GM19193 (cell line): ENCODE measurements at regions not wholly inside any gene's neighbourhood (a gene's known extent, or its start where the extent isn't known, plus 50 kb on each side); places are given as distances from the start of the nearest gene placed in this dataset.

Experiments used
- POLR2A ChIP-seq: IDR thresholded peaks from 4 replicates; pipeline ENCODE4 v1.6.1; 2011; ENCODE audit not compliant: insufficient read depth, insufficient read length; ENCODE audit errors: extremely low read depth

DNA sequence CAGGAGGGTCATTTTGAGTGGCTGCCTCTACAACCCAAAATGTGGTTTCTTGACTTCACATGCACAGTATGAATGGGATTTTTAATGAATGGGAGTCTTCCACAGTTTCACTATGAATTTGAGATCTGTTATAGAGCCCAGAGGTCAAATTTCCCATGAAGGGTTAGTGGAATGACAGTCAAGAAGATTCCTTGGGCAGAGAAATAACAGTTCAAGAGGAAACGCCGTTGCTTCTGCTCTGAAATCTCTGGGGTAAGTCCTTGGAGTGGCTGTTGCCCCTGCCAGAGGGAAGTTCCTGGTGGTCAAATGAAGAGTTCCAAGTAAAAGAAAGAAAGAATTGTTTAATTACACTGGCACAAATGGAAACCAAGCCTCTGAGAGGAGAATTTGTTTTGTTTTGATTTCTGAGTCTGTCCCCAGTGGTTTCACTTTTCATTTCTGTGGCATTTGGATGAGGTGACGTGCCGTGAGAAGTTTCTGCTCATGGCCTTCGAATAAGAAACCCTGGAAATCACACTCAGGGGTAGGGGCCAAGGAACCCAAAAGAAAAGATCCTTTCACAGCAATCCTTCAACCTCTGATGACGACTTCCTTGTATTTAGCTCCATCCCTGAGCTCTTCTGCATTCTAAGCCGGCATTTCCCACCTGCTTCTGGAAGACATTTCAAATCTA lies 77.5 kb upstream of the IL12A start:
- TF ChIP-seq POLR2A: no peak

DNA sequence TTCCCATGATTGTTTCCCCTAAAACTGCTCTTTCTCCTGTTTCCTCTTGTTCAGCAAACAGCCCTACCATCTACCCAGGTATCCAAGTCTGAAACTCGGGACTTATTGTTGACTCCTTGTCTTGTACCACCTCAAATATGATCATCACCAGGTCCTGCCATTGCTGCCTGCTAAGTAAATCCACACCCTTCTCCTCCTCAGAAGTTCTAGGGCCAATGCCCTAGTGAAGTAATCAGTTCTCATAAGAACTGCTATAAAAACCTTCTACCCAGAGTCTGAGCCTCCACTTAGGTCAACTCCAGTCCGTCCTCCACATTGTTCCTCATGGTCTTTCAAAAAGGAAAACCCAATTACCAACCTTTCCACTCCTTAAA lies 77.0 kb upstream of the IL12A start:
- TF ChIP-seq POLR2A: no peak

DNA sequence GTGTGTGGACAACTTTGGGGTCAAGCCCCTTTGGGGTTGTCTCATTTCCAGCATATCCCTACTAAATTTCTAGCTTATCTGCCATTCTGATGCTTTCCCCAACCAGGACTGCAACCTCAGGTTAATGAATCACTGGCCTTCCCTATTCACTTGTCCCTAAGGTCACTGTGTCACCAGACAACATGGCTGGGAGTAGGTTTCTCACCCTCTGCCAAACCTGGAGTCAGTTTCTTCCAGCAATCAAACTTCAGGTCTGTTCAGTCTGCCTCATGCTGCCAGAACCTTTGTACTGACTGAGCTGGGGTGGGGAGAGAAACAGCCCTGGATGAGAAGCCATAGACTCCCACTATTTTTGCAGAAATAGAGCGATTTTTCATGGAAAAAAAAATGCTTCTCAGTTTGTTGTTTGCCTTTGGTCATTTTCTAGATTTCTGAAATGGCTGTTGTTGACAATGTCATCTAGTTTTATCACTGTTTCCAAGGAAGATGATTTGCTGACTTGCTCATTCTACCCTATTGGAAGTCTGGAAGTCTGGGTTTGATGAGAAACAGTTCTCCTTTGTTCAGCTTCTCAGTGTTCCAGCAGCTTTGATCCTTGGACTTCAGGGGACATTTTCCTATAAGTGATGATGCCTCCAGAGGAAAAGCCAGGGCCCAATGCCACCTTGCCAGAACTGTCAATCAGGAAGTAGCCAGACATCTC lies 74.8 kb upstream of the IL12A start:
- no peak for TF ChIP-seq POLR2A

DNA sequence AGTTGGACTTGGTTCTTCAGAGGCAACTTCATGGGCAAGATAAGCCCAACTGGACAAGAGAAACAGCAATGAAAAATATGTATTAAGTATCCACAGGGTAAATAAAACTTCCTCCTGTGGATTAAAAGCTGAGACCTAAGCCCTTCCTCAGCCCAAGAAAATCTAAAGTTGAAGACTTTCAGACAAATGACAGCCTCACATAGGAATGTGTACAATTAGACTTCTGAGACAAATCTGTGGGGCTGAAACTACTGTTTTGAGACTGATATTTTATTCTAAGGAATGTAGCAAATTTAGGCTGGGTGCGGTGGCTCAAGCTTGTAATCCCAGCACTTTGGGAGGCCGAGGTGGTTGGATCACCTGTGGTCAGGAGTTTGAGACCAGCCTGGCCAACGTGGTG lies 74.2 kb upstream of the IL12A start:
- TF ChIP-seq POLR2A: no peak

DNA sequence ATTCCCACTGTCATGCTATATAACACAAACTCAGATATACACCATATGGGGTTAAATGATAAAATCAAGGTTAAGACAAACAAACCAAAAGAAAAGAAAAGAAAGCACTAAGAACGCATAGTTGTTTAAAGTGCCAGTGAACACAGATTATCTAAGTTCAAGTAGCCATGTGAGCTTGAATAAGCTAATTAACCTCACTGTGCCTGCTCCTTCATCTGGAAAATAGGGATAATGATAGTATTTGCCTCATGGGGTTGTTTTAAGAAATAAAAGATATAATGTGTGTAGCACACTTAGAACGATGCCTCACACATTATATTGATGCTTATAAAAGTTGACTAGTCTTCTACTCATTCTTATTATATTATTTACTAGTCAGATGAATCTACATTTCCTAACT lies 72.6 kb upstream of the IL12A start:
- TF ChIP-seq POLR2A: no peak

DNA sequence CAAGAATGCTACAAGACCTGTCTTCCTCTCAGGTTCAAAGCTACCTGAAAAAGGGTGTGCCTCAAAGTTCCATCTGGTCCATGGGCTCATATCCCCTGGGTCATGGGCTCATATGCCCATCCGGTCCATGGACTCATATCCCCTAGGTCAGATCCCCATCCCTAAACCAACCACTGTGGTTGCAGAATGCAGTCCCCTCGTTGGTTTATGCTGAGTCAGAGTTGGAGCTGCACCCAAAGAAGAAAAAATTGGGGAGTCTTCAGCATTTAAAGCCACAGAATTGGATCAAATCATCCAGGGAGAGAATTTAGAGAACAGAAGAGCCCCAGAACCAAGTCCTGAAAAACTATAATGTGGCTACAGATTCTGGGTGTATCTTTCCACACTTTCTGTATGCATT lies 71.5 kb upstream of the IL12A start:
- no peak for TF ChIP-seq POLR2A

DNA sequence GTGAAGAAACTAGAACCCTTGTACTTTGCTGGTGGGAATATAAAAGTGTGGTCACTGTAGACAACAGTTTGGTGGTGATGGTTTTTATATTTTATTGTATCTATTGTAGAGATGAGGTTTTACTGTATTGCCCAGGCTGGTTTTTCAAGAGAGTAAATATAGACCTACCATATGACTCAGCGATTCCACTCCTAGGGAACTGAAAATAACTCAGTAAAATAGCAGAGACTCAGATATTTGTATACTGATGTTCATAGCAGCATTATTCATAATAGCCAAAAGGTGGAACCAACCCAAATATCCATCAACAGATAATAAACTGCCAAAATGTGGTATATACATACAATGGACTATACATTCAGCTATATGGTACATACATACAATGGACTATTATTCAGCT lies 68.8 kb upstream of the IL12A start:
- no peak for TF ChIP-seq POLR2A

DNA sequence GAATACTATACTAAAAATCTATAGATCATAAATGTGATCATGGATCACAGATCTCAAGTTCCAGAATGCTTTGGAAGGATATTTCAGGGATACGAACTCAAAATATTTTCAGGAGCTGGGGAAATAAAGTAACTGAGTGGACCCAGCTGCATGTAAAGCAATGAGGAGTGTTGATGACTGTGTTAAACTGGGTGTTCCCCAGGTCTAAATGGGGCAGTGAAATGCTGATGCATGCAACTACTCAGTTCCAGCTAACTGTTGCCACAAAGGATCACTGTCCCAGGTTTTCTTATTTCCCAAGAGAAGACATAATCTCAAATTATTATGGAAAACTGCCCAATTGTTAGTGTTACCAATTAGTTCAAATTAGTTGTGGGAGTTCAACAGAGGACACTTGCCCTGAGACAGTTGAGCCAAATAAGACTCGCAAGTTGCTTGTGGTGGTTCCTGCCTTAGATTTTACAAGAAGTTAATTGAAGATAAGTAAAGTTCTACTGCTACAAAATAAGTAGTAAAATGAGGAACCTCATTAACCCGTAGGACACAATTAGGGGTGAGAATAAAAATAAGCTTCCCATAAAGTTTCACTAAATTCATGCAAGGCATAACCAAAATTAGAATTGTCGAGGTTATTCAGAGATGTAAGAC lies 66.3 kb upstream of the IL12A start:
- TF ChIP-seq POLR2A: no peak

DNA sequence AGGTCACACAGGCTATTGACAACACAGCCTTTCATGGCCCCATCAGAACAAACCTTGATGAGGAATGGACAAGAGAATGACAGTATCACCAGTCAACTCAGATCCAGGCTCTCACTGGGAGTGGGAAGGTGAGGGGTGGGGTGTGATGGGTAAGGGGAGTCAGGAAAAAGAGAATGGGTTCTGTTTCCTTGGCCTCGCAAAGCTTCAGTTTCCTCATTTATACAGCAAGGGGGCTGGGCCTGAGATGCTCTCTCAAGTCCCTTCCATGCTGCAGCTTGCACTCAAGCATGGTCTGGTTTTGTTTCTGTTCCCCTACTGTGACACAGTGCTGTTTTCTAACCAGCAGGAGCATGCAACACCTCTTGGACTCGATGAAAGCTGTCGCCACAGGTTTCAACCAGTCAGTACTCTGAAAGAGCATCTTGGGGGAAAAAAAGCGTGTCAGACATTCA lies 65.7 kb upstream of the IL12A start:
- no peak for TF ChIP-seq POLR2A

DNA sequence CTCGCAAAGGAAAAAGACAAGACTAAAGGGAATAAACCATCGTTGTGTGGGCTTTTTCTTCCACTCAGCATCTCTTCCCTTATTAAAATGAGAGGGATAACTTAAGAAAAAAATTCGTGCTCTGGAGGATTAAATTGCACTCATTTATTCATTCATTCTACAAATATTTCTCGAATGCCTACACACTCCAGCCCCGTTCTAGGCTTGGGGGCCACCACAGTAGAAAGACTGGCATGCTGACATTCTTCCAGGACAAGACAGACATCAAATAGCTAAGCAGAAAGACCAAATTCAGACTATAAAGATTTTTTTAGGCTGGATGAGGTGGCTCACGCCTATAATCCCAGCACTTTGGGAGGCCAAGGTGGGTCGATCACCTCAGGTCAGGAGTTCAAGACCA lies 65.3 kb upstream of the IL12A start:
- no peak for TF ChIP-seq POLR2A

DNA sequence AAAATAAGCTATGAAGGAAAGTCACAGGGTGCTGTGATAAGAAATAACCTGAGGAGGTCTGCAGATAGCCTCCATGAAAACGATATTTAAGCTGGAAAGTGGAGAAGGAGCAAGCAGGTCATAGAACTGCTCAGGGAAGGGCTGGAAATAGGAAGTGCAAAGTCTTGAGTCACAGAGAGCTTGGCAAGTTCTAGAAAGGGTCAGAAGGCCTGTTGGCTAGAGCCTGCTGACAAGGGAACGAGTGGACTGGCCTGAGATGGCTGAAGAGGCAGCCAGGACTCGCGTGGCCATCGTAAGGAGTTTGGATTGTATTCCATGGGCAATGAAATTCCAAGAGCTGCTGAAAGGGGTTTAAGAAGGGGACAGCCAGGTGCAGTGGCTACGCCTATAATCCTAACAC lies 64.7 kb upstream of the IL12A start:
- TF ChIP-seq POLR2A: no peak

DNA sequence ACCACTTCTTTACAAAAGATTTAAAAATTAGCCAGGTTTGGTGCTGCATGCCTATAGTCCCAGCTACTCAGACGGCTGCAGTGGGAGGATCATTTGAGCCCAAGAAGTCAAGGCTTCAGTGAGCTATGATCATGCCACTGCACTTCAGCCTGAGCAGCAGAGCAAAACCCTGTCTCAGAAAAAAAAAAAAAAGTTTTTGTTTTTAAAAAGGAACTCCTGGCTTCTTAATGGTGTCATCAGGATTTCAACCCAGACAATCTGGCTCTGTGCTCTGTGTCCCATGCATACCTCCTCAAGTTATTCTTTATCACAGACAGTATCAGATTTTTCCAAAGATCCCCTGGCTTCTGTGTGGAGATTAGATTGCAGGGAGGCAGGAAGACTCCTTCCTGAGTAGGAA lies 64.2 kb upstream of the IL12A start:
- no peak for TF ChIP-seq POLR2A

DNA sequence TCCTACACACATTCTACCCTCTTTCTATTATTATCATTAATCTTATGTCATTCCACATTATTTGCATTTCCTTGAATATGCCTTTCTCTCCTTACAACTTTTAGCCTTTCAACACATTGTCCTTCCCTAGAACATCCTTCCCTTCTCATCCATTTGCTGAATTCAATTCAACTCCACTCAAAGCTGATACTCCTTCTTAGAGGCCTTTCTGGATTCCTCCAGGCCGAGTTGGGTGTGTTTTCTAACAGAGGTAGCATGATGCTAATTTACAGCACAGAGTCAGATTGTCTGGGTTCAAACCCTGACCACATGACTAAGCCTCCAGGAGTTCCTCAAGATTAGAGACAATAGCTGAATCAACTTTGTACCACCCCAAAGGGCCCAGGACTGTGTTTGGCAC lies 63.4 kb upstream of the IL12A start:
- TF ChIP-seq POLR2A: no peak

DNA sequence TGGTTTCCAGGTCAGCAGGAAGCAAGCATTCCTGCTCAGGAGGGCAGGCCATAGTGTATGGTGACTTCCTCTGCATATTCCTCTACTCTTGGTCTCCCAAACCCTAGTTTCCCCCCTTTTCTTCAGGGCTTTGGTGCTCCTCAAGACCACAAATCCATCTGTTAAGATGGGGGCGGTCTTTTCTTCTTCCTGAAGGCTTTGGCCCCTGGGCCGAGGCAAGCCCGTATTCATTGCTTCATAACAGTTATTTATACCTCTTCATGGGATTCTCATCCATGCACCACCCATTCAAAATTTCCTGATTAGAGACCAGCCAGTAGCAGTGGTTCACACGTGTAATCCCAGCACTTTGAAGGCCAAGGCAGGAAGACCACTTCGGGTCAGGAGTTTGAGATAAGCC lies 62.1 kb upstream of the IL12A start:
- TF ChIP-seq POLR2A: no peak

DNA sequence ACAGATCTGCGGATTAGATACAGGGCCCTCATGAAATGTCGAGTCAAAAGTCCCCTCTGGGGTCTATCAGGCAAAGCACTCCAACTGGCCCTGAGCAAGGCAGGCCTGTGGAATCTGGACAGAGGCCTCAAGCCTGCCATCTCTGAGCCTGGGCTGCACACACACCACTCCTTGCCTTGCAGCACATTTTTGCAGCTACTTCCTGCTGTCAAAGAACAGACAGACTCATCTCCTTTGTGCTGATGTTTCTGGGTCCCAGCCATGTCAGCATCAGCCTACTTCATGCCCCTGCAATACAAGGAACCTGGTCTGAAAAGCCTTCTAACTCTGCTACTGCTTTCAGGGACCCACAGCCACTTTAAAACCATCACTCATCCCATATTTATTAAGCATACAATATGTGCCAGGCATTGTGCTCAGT lies 60.6 kb upstream of the IL12A start:
- TF ChIP-seq POLR2A: no peak

DNA sequence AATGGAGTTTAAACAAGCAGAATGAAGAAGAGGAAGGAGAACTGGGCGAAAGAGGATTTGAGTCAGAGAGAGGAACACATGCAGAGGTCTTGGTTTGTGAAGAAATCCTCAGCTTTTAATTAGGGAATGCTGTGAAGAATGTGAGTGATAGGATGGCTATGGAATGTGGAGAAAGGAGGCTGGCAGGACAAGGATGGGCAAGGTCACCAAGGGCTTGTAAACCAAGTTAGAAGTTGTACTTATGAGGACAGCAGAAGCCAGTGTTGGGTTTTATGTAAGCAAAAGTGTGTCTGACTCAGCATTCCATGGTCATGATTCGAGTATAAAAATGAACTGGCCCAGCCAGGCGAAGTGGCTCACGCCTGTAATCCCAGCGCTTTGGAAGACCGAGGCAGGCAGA lies 60.0 kb upstream of the IL12A start:
- no peak for TF ChIP-seq POLR2A
